ENCODE measurements at regions not wholly inside any gene's neighbourhood (a gene's known extent, or its start where the extent isn't known, plus 50 kb on each side); places are given as distances from the start of the nearest gene placed in this dataset.
"Not testable (repeated sequence)": the region's sequence is repeated elsewhere in the genome, so short reads cannot be mapped to it uniquely, and the experiment has no call there.

DNA sequence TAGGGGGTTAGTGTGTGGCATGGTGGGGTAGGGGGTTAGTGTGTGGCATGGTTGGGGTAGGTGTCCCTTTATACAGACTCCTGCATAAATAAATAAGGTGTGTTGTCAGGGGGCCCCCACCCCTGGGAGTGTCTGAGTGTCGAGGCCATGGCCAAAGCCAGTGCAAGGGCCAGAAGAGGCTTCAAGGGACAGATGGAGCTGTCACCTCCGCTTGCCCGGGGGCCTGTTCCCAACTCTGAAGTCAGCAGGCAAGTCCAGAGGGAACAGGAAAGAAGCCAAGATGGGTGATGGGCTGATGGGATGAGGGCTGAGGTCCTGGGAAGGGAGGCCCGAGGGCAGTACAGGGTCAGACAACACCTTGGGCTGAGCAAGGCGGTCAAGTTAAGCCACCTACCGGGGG is 997.8 kb downstream of the BRD1 start:
- no peak for DNase-seq

DNA sequence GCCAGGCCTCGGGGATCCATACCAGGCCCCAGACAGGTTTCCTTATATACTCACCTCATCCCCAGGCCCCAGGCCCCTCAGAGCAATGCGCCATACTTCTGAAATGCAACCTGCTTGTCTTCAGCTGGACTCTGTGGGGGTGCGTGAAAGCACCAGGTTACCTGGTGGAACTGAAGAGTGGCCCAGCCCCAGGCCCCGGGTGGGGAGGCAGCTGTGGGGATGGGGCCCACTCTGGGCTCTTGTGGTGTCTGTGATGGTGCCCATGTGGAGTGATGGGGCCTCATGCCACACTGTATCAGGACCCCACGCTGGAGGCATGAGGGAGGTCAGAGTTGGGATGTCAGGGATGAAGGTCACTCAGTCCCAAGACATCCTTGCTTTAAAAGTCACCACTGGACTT is 999.0 kb downstream of the BRD1 start:
- no peak for DNase-seq

GRCh38 chr22:48827904-48828555 is 999.6 kb downstream of the BRD1 start:
- DNase-seq, result no peak

DNA sequence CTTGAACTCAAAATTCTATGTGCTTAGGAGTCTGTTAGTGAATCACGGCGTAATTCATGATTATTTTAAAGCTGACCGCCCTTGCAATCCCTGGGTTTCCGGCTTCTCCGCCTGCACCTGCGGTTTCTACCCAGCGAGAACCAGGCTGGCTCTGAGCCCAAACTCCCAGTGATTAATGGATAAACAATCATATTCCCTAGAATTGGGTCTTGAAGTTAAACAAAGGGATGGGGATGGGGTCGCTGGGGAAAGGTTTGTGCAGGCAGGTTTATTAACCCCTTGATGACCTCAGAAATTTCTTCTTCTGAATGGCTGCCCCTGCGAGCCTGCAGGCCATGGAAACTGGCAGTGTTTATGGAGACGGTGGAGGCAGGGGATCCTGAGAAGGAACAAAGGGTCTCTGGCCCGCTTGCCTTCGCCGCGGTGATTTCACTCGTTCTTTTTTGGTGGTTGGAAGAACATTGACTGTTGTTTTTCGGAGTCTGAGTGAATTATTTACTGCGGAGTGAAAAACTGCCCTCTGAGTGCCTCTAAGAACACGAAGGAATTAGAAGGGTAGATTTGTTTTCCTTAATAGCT is 1000.3 kb downstream of the BRD1 start:
- no peak for DNase-seq

GRCh38 chr22:48826546-48826945 is 1001.1 kb downstream of the BRD1 start:
- DNase-seq, result no peak

DNA sequence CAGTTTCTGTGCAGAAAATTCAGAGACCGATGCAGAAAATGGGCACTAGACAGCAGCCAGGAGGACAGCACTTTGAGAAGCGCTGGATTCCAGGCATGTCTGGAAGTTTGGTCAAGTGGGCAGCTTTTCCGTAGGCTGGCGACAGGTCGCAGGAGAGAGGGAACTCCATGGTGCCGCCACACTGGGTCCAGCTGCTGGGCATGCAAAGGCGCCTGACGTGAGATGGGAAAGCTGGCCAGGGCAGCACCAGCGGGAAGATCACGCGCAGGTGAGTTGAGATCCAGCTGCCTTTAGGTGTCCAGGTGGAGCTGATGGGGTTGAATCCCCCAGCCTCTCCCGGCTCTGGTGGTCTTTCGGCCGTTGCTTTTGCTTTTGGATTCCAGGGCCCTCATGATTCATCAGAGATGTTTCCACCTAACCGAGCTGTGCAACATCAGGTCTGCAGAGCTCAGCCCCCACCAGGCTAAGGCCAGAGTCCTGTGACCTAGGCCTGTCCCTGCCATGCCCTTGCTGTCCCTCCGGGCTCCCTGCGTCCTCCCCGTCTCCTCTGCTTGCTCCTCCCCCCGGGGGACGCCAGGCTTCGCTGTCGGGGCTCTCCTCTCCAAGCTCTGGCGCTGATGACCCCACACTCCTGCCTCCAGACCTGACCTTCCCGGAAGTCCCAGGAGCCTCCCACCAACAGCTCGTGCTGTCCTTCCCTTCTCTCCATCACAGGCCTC is 1001.7 kb downstream of the BRD1 start:
- DNase-seq, result no peak

- DNase-seq, result no peak
These were observed 1002.7 kb downstream of the BRD1 start for GRCh38 chr22:48824712-48825651.

DNA sequence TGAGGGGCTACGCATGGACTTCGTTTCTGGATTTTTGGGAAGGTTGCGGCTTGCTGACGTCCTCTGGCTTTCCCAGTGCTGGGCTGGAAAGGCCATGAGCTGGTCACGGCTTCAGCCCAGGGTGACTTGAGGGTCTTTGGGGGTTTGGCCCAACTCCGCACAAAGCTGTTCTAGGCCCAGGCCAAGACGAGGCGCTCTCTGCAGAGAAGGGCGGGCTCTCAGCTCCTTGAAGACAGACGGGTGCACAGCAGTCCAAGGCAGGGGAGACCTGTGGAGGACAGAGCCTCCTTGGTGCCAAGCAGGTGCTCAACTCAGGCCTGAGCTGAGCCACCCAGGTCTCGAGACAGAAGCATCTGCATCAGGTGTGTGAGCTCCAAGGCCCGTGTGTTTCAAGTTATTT is 1003.7 kb downstream of the BRD1 start:
- DNase-seq, result no peak

DNA sequence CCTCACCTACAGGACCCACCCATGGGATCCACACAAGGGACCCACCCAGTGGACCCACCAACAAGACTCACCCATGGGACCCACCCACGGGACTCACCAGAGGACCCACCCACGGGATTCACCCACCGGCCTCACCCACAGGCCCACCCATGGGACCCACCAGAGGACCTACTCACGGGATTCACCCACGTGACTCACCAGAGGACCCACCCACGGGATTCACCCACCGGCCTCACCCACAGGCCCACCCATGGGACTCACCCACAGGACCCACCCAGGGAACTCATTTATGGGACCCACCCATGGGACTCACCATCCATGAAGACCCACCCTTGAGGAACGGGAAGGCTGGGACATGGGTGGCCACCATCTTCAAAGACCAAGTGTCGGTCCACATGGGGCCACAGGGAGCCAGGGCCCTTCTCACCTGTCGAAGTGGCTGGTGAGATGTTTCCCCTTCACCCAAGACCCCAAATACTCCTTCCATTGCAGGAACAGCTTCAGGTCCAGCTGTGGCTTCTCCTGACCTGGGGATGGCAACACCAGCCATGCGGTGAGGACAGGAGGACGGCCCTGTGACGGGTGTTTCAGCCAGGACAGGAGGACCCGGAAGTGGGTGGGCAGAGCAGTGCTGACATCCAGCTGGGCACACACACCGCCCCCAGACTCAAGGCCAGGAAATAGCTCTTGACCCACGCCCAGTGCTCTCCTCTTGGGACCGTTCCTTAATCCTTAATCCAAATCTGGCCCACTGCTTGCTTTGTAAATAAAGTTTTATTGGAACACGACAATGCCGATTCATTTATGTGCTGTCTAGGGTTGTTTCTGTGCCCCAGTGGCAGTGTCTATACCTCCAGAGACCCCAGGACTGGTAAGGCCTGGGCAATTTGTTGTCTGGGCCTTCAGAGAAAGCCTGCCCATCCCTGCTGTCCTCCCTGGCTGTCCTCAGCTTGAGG is 1005.1 kb downstream of the BRD1 start:
- DNase-seq, result no peak

- DNase-seq, result no peak
These were observed 1005.9 kb downstream of the BRD1 start for GRCh38 chr22:48821727-48822126.

- DNase-seq, result no peak
These were observed 1006.4 kb downstream of the BRD1 start for GRCh38 chr22:48821346-48821690.

GRCh38 chr22:48820481-48821345 is 1007.0 kb downstream of the BRD1 start:
- no peak for DNase-seq

- no peak for DNase-seq
These were observed 1007.7 kb downstream of the BRD1 start for GRCh38 chr22:48819961-48820360.

DNA sequence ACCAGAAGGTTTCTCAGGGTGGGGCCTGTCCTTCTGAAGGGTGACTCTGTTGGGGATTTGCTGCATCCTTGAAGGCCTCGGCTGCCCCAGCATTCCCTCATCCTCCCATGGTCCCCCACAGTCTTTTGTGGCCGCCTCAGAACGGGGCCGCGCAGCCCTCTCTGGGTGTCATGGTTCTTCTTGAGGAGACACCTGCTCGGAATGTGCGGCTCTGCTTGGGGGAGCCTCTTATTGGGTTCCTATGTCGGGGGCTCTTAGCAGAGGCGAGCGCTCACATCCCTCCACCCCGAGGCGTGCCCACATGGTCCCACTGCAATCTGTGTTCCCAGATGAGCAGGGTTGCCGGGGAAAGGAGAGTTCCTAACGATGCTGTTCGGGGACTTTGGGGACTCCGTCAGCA is 1008.4 kb downstream of the BRD1 start:
- no peak for DNase-seq

DNA sequence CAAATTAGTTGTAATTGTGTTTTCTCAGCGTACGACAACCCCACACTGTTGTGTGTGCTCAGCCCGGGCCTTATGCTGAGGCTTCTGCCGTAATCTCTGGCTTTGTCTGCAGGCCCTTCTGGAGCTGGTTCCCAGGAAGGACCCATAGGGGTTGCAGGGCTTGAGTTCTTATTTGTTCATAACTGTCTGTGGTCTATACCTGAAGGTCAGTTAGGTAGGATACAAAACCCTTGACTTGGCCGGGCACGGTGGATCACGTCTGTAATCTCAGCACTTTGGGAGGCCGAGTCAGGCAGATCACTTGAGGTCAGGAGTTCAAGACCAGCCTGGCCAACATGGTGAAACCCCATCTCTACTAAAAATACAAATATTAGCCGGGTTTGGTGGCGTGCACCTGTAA is 1010.2 kb downstream of the BRD1 start:
- DNase-seq, result not testable (repeated sequence)

- no peak for DNase-seq
These were observed 1015.8 kb downstream of the BRD1 start for GRCh38 chr22:48811885-48812284.

GRCh38 chr22:48808038-48808960 is 1019.4 kb downstream of the BRD1 start:
- DNase-seq, result no peak

DNA sequence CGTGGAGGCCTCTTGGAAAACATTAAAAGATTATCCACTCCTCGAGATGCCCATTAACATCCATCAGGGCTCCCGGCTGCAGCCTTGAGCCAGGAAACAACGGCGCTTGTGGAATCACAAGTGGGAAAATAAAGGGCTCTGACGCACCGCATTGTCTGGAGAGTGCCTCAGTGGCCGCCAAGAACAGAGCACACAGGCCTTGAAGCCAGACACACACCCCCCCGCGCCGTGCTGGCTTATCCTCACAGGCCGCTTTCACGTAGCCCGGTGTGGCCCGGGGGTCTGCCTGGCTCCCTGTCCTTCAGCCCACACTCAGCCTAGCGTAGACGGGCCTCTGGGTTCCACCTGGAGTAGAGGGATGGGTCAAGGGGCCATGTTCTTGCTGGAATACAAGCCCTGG is 1020.5 kb downstream of the BRD1 start:
- no peak for DNase-seq

DNA sequence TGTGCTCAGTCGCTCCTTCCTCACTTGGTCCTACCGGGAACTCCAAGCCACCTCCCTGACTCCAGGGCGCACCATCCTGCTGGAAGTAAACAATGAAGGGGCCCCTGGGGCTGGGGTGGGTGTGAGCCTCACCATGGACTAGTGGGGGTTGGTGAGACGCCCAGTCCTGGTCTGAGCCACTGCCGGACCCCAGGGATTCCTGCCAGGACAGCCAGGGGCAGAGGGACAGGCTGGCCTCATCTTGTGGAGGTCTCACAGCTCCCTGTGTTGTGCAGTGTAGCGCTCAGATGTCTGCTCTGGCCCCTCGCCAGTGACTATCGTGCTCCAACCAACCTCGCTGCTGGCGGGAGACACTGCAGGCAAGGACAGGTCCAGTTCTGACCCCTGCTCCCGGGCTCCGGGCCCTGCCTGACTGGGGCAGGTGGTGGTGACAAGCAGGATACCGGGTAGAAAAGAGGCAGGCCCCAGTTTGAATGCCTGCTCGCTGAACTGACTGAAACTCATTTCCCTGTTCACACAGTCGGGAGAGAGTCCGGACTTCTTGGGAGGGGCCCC is 1021.4 kb downstream of the BRD1 start:
- no peak for DNase-seq

- no peak for DNase-seq
These were observed 1022.2 kb downstream of the BRD1 start for GRCh38 chr22:48805516-48805915.
